Fibroblast of peridontal ligament (primary cell): ENCODE measurements at regions not wholly inside any gene's neighbourhood (a gene's known extent, or its start where the extent isn't known, plus 50 kb on each side); places are given as distances from the start of the nearest gene placed in this dataset.
"Not testable (repeated sequence)": the region's sequence is repeated elsewhere in the genome, so short reads cannot be mapped to it uniquely, and the experiment has no call there.

Source experiments
- DNase-seq: peaks from one replicate; pipeline ENCODE4 v3.0.0-alpha.2; 2010; ENCODE audit errors: extremely low read depth

DNA sequence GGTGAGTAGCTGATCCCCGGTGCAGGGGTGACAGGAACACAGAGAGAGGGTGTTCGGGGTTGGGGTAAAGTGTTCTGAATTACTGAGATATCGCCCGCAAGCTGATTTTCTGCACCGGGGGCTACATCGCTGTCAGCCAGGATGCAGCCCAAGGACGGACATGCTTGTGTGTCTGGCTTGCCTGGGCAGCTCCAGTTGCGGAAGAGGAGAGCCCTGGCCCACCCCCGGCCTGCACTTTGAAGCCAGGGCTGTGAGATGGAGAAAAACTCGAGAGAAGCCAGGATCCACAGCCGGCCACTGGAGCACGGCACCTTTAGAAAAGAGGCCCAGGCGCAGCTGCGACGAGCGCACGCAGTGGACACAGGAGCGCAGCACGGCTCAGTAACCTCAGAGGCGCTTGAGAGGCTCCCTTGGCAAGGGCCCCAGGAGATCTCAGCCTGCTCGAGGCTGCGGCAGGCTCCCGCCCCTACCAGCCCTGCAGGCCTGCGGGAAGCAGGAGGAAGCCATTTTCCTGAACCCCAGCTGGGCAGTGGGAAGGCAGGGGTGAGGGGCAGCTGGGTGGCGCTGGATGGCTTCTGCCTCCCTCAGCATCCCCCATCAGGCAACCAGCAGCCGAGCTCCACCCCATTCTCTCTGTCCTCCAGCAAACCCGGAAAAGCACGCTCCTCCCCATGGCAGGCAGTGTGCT, 59.2 kb downstream of the C9orf50 start:
- DNase-seq, result no peak

DNA sequence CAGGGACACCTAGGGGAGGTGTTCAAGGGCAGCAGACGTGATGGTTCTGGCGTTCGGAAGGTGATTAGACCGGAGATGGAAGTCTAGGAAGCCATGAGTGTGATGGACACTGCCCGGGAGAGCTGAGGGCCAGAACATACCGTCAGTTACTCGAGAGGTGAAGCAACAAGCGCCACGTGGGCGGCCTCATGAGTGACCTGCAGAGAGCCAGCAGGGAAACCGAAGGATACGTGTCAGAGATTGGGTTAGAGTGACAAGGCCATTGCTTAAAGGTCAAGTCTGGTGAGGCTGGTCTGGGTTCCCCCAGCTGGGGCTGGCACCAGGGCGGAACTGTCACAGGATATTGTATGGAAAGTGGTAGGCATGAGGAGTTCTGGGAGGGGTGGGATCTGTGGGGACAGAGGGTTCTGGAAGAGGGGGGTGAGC, 60.0 kb downstream of the C9orf50 start:
- DNase-seq, result no peak

DNA sequence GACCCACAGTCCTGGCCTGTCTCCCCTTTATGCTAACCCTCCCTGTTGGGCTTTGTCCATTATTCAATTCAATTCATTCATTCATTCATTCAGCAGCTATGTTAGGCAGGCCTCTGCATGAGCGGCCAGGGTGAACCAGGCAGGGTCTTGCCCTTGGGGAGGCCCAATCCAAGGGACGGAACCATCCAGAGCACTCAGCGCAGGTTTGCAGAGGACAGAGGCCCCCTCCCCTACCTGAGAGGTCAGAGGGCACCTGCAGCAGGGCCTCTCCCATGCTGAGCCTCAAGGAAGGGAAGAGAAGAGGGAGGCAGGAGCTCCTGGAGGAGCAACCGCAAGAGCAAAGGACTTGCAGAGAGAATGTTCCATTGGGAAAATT, 61.4 kb downstream of the C9orf50 start:
- no peak for DNase-seq

DNA sequence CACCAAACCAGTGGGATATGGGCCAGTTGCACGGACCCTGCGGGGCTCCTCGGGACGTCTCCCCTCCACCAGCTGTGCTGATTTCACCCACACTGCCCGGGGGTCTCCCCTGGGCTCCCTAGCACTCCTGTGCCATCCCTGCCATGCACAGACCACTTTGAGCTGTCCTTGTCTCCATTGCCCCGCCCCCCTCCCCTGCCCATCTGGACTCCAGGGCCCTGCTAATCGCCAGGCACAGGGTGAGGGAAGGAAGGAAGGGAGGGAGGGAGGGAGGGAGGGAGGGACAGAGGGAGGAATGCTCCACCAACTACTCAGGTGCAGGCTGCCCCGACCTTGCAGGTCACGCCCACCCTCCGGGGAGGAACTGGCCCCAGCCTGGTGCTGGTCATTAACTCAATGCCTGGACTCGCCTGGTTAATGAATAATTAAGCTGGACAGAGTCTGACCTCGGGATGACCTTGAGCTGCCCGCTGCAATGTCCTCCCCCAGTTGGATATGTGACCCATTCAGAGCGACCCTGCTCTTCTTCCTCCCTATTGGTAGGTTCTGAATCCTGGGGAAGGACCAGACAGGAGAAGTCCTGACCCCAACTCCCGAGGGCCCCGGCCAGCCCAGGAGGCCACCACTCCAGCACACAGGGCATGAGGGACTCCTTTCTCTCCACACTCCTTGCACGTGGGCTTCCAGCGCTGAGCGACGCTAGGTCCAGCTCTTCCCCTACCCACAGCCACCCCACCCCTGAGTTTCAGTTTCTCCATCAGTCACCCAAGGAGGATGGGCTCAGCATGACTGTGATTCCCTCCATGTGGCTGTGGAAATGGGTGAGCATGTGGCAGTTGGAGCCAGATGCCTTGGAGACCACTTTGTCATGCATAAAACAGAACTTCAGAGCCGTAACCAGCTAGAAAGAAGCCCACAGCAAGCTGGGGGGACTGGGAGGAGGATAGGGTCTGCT, 62.1 kb downstream of the C9orf50 start:
- DNase-seq, result no peak

DNA sequence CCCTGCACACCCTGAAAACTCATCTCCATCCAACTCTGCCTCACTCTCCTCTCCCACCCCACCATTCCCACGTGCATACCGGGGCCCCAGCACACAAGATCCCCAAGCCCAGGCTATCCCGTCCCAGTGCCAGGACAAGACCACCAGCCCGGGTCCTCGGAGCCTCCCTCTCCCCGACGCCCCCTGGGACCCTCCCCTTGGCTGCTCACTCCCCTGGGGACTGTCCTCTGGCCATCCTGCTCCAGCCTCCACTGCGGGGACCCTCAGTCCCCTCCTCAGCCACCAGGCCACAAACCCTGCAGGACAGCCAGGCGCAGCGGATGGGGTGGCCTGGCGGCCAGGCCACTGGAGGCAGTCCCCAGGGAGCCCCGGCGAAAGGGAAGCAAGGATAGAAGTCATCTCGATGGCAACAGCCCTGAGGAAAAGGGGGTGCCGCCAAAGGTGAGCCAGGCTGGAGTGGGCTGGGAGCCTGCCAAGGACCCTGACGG, 62.8 kb downstream of the C9orf50 start:
- DNase-seq, result no peak

DNA sequence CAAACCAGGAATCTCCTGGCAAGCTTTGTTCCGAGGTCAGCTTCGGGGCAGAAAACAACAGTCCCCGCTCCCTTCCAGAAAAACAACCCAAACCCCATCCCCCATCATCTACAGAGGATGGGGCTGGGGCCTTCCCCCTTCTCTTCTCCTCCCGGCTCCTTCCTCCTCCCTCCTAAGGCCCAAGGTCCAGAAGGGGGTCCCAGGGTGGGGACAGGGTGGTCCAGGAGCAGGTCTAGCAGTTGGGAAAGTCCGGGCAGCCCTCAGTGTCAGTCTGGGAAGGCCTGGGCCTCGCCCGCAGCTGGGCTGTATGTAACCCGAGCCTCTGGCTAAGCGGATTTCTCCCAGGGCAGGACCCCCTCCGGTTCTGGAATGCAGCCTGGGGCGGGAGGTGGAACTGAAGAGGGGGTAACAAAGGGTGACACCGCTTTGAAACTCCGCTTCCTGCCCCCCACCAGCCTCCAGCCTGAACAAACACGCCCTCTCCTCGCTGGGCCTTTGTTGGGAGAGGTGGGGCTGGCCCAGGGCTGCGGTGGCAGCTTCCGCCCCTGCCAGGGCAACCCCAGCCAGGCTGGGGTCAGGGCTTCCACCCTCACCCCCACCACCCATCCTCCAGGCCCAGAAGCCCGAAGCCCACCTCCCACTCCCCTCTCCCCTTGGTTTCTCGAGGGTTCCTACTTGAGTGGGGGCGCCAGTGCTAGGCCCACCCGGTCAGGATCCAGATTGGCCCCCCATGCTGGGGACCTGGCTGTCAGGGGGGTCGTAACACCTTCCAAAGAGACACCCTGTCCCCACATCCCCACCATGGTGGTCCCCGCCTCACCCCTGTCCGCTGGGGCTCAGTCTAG, 63.5 kb downstream of the C9orf50 start:
- DNase-seq, result peak; percentile 47

DNA sequence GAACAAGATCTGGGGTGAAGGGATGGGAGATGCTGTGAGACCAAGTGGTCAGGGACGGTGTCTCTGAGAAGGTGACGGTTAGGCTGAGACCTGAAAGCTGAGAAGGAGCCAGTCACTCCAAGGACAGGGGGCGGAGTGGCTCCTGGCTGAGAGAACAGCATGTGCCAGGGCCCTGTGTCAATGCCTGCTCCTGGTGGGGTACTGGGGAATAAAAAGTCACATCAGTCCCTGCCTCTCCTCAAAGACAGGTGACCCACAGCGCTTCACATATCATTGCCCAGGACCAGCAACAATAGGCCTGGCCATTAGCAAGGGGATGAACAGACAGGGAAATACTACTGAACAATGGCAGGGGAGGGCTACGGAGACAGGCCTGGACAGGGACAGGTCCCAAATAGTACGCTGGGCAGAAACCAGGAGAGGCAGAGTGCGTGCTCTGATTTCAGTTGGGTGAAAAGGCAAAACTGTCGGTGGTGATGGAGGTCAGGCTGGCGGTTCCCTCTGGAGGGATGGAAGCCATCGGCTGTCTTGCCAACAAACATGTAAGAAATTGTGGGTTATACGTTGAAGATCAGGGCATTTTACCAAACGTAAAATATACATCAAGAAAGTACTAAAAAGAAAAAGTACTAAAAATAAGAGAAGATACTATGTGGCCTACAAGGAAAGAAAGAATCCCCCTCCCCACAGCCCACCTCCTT, 64.3 kb downstream of the C9orf50 start:
- no peak for DNase-seq

DNA sequence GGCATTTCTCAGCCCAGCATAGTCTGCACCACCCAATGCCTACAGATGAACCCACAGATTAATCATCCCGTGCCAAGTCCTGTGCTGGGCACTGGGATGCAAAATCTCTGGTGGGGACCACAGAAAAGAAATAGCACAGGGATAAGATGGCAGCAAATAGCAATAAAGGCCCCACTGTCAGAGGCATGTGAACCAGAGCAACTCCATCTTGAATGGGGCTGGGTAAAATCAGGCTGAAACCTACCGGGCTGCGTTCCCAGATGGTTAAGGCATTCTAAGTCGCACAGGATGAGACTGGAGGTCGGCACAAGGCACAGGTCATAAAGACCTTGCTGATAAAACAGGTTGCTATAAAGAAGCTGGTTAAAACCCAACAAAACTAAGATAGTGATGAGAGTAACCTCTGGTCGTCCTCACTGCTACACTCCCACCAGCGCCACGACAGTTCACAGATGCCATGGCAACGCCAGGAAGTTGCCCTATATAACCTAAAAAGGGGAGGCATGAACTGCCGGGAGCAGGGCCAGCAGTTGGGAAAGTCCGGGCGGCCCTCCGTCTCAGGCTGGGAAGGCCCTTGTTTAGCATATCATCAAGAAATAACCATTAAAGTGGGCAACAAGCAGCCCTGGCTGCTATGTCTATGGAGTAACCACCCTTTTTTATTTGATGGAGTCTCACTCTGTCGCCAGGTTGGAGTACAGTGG, 65.2 kb downstream of the C9orf50 start:
- DNase-seq, result no peak

DNA sequence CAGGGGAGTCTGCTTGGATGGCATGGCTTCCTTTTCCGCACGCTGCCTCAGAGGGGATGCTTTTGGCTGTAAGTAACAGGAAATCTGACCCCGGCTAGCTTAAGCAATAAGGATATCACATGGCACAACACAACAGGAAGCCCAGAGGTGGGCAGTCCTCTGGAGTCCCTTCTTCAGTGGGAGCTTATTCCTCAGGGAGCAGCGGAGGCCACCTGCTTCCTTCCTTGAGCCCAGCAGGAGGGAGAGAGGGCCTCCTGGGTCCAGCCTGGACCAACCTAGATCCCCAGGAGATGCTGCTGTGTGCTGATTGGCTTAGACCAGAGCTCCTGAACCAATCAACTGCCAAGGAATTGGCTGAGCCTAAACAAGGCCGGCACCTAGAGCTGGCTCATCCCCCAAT, 66.3 kb downstream of the C9orf50 start:
- no peak for DNase-seq

DNA sequence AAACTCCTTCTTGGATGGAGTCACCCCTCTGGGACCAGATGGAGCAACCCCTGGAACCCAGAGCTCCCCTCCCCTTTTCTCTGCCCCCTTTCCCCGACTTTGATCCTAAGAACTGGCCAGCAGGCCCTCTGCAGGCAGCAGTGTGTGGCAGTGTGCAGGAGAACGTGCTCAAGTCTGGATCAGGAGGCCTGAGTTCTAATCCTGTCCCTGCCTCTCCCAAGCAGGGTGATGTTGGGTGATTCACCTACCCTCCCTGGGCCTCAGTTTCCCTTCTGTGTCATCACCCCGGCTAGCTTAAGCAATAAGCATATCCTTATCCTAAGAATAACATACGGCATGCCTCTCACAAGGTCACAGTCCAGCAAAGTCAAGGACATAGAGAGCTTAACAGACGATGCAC, 67.6 kb downstream of the C9orf50 start:
- DNase-seq, result no peak

DNA sequence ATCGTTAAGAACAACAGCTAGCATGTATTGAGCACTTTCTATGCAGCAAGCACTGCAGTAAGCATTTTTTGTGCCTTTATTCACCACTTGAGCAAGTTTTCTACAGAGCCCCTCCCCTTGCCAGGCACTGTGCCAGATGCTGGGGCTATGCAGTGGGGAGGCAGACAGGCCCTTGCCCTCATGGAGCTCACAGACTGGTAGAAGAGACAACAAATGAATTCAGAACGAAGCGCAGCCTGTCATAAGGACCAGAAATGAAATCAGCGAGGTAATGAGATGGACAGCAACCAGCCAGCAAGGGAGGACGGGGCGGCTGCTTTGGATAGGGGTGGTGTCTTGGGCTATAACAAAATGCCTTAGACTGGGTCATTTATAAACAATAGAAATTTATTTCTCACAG, 68.8 kb downstream of the C9orf50 start:
- DNase-seq, result no peak

DNA sequence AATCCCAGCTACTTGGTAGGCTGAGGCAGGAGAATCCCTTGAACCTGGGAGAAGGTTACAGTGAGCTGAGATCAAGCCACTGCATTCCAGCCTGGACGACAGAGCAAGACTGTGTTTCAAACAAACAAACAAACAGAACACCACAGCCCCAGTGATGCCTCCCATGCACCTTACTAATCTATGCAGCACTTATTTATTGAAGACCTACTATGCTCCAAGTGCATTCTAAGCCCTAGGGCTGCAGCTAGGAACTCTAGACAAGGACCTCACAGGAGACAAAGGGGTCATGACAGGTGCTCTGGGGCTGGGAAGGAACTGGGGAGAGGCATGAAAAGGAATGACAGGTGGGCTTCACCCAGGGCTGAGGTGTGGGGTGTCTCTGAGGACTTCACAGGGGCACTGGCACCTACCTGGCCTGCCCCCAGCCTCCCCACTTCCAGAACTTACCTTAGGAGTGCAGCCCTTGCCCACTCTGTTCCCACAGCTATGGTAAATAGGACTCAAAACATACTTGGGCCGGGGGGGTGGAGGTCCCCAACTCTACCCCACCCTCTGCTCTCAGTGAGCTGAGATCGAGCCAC, 69.4 kb downstream of the C9orf50 start:
- no peak for DNase-seq

DNA sequence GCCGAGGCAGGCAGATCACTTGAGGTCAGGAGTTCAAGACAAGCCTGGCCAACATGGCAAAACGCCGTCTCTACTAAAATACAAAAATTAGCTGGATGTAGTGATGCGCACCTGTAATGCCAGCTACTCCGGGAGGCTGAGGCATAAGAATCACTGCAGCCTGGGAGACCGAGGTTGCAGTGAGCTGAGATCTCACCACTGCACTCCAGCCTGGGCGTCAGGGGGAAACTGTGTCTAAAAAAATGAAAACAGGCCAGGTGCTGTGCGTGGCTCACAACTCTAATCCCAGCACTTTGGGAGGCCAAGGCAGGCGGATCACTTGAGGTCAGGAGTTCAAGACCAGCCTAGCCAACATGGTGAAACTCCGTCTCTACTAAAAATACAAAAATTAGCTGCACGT, 69.9 kb downstream of the C9orf50 start:
- DNase-seq, result not testable (repeated sequence)

DNA sequence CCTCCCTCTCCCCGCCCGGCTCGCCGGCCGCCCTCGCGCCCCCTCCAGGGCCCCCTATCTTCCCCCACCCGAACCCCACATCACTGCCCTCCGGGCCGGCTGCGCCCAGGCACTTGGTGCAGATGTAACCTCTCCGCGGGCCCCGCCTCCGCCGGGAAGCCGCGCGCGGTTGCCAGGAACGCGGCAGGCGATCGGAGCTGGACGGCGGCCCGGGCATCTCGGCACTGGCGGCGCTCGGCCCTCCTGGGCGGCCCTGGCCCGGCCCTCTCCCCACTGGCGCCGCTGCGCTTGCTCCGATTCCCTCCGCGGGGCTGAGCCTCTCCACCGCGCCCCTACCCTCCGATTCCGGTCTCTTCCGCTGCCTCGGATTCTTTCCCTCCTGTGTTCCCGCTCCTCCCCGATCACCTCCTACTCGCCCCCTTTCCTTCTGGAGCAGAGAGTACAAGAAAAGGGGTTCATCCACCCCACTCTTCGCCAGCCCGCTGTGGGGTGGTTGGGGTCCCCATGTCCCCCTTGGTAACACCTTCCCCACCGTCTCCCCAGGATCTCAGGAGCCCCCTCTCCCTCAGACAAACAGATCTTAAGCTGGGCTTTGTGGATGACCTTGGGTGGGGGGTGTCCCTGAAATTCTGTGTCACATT, 70.6 kb downstream of the C9orf50 start:
- DNase-seq, result peak; percentile 83

DNA sequence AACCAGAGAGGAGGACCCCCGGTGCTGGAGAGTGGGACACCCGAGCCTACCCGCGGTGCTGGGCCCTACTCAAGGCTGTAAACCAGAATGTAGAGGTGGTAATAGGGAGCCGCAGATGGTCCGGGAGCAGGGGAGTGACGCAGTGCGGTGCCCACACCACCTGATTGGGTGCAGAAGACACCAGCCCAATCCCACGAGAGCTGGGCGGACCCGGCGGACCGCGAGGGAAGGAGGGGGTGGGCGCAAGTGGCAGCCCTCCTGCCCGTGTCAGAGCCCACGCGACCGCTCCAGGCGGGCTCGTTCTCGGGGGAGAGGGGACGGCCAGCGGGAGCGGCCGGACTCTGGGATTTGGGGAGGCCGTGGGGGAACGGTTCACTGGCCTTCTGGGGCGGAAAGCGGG, 71.2 kb downstream of the C9orf50 start:
- DNase-seq, result peak; percentile 60

DNA sequence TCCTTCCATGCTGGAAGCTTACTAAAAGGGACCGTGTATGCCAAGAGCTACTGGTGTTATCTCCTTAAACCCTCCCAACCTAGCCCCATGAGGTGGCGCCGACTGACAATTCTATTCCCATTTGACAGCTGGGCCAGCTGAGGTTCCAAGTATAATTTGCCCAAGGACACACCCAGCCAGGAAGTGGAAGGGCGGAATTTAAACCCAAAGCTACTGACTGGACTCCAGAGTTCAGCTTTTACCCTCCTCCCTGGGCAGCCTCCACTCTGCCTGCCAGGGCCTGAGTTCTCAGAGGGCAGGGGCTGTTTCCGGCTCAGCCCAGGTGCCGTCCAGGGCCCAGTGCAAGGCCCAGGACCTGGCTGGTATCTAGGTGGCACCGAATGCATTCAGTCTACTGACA, 71.8 kb downstream of the C9orf50 start:
- DNase-seq, result peak; percentile 18

DNA sequence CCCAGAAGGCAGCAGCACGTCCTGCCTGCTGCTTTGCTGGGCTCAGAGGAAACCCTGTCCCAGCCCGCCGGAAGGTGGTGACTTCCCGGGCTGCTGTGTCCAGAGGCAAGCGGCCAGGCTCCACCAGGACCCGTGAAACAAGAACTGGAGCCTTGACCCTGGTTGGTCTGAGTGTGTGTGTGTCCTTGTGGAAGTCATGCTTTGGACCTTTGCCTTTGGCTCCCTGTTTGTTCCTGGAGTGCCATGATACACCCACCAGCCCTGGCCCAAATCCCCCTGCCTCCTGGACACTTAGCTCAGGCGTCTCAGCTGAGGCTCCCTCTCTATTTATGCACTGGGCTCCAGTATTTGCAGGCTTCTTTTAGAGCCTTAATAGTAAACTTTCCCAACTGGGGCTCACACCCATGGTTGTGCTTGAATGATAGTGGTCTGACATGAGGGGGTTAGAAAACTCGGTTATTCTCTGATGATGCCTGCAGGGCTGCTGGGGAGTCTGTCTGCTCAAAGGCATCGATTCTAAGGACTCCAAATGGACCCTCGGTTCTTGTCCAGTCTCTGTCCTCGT, 72.2 kb downstream of the C9orf50 start:
- no peak for DNase-seq

DNA sequence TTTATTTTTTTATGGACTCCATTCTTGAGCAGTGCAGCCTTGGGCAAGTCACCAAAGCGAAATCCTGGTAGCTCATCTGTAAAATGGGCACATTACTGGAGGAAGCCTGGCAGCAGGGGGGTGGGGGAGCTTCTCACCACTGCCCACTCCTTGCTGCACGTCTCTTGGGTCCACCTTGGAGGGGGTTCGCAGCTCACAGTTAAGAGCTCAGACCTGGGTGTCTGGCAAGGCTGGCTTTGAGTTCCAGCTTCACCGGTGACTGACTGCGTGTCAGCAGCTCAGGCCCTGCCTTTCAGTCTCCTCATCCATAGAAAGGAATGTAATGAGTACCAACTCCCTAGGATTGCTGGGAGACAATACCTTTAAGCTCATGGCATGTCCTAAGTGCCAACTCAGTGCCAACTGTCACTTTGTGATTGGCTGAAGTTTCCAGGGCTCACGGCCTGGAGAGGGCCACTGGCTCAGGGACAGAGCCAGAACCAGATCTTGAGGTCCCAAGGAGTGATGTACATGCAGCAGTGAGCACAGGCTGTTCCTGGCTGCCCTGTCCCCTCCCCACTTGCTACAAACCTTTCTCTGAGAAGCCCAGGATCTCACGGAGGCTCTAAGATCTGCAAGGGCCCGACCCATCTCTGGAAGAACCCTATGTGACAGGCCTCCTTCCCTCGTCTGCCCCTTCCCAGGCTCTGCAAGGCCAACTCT, 72.9 kb downstream of the C9orf50 start:
- no peak for DNase-seq

DNA sequence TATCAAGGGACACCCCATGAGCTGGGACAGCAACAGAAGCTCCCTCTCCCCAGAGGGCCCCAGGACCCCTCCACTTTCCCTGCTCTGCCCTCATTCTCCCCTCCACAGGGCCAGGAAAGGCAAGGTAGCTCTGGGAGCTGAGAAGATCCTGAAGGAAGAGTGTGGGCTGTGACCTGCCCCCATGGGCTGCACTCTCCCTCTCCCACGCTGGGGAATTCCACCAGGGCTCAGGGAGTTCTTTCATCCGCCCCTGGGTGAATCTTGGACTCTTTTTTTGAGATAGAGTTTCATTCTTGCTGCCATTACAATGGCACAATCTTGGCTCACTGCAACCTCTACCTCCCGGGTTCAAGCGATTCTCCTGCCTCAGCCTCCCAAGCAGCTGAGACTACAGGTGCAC, 73.8 kb downstream of the C9orf50 start:
- no peak for DNase-seq
